HG02642 (cell line): ENCODE measurements at regions not wholly inside any gene's neighbourhood (a gene's known extent, or its start where the extent isn't known, plus 50 kb on each side); places are given as distances from the start of the nearest gene placed in this dataset.

Source experiments
- ATAC-seq: cut with Tn5 transposase; IDR thresholded peaks from one replicate; pipeline ENCODE4 v1.9.1; 2021; ENCODE audit warnings: mild to moderate bottlenecking; ENCODE audit not compliant: unreplicated experiment, poor library complexity

- no peak for ATAC-seq
Observed at GRCh38 chr4:182973511-182973911, 56.3 kb upstream of the DCTD start.

GRCh38 chr4:182971702-182972101, 54.5 kb upstream of the DCTD start:
- ATAC-seq = no peak

DNA sequence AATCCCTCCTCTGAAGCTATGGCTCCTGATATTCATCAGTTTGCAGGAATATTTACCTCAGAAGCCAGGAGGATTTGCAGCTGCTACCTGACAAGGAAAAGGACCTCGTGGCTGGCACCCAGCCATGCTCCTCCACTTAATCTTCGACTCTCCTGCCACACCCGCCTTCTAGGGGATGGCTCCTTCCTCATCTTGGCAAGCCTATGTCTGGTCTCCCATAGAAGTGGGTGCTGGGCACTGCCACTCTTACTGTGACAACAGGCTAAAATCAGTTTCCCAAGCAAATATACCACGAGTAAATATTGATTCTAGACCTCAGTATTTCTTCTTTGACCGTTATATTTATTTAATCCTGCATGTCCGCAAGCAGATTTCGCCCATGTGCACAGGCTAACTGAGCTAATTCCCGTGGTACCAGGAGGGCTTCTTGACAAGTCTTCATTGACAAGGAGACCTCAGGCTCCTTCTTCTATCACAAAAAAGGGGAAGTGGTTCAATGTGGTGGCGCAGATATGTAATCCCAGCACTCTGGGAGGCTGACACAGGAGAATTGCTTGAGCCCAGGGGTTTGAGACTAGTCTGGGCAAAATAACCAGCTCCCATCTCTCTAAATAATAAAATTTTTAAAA, 52.6 kb upstream of the DCTD start:
- peak; percentile 82 for ATAC-seq

DNA sequence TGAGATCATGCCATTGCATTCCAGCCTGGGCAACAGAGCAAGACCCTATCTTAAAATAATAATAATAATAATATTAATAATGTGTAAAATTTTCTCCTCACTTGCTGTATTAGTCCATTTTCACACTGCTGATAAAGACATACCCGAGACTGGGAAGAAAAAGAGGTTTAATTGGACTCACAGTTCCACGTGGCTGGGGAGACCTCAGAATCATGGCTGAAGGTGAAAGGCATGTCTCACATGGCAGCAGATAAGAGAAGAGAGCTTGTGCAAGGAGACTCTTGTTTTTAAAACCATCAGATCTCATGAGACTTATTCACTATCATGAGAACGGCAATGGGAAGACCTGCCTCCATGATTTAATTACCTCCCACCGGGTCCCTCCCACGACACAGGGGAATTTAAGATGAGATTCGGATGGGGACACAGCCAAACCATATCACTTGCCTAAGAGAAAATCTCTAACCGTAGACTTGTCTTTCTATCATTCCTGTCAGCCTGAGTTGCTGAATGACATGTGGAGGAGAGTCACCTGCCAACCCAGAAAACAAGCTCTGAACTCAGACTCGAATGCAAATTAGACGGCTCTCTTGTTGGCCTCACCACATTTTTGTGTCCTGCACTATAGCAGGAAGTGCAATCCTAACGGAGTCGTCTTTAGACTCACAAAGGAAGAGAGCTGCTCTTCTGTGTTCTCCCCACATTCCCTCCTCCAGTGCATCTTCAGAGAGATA, 51.9 kb upstream of the DCTD start:
- peak; percentile 46 for ATAC-seq

GRCh38 chr4:182967403-182967802, 50.2 kb upstream of the DCTD start:
- ATAC-seq = no peak
